ENCODE measurements at regions not wholly inside any gene's neighbourhood (a gene's known extent, or its start where the extent isn't known, plus 50 kb on each side); places are given as distances from the start of the nearest gene placed in this dataset.

DNA sequence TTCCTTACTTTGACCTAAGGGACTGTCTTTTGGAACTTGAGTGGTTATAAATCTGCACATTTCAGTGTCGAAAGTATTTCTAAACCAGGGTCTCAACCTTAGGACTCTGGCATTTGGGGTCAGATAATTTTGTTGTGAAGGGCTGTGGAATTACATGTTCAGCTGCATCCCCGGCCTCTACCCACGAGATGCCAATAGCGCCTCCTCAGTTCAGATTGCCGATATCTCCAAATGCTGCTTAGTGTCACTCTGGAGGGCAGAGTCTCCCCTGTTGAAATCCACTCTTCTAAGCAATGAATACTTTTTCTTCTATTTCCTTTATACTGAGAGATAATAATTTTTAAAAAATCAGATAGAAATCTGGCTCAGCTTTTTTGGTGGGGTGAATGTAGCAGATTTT lies 379.4 kb upstream of the RGS6 start:
- TF ChIP-seq, protein P1, sequence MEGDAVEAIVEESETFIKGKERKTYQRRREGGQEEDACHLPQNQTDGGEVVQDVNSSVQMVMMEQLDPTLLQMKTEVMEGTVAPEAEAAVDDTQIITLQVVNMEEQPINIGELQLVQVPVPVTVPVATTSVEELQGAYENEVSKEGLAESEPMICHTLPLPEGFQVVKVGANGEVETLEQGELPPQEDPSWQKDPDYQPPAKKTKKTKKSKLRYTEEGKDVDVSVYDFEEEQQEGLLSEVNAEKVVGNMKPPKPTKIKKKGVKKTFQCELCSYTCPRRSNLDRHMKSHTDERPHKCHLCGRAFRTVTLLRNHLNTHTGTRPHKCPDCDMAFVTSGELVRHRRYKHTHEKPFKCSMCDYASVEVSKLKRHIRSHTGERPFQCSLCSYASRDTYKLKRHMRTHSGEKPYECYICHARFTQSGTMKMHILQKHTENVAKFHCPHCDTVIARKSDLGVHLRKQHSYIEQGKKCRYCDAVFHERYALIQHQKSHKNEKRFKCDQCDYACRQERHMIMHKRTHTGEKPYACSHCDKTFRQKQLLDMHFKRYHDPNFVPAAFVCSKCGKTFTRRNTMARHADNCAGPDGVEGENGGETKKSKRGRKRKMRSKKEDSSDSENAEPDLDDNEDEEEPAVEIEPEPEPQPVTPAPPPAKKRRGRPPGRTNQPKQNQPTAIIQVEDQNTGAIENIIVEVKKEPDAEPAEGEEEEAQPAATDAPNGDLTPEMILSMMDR (conservative IDR thresholded peaks at IDR 0.05; ENCODE audit: low read depth, low read length), result peak; percentile 31; the same call in 1 of the 2 replicates
- TF ChIP-seq EZH2 (IDR thresholded peaks at IDR 0.05; ENCODE audit: low read length, unreplicated experiment) (no peak), EZH2phosphoT487 (IDR thresholded peaks at IDR 0.05; ENCODE audit: borderline replicate concordance, low read length) (no peak)
